Urinary bladder (tissue), 3 donors: ENCODE measurements at regions not wholly inside any gene's neighbourhood (a gene's known extent, or its start where the extent isn't known, plus 50 kb on each side); places are given as distances from the start of the nearest gene placed in this dataset.
"Not testable (repeated sequence)": the region's sequence is repeated elsewhere in the genome, so short reads cannot be mapped to it uniquely, and the experiment has no call there.

Experiments used
- DNase-seq: peaks from one replicate; pipeline ENCODE4 v3.0.0-alpha.2; 2015; ENCODE audit errors: extremely low spot score
- H3K27ac ChIP-seq: one replicate; pipeline ENCODE4 v1.5.1; 2013; ENCODE audit warnings: low read depth, mild to moderate bottlenecking, moderate library complexity
- H3K36me3 ChIP-seq: one replicate; pipeline ENCODE4 v1.6.1; 2013; ENCODE audit warnings: mild to moderate bottlenecking, moderate library complexity; ENCODE audit not compliant: insufficient read depth
- H3K4me1 ChIP-seq: one replicate; pipeline ENCODE4 v1.6.1; 2013; ENCODE audit warnings: mild to moderate bottlenecking, moderate library complexity; ENCODE audit not compliant: insufficient read depth
- H3K4me3 ChIP-seq: one replicate; pipeline ENCODE4 v1.5.1; 2013; ENCODE audit warnings: low read depth, low read length
- WGBS: extraction: QIAGEN DNeasy Blood & Tissue Kit; methylation state at CpG from one replicate; pipeline ENCODE4 v1.1.7; 2013; 5-methylcytosine and 5-hydroxymethylcytosine counted together
- donor health status: healthy with polysubstance abuse.
- donor health status: healthy.

GRCh38 chr6:139519097-139519496, 144.6 kb upstream of the CITED2 start:
- Histone ChIP-seq H3K4me3 (no peak overlapping the region), H3K4me1 (no peaks in the 10 kb centered on the region), H3K27ac (no peak overlapping the region), H3K36me3 (no peaks in the 10 kb centered on the region)
- WGBS, result 92% methylated on average over 5 of the region's 5 CpGs
- no peak for DNase-seq

- WGBS, result 91% methylated on average over 12 of the region's 12 CpGs
- H3K36me3 ChIP-seq, result no peaks in the 10 kb centered on the region
- no peaks in the 10 kb centered on the region for H3K4me1 ChIP-seq
- H3K4me3 ChIP-seq, result no peak overlapping the region
- DNase-seq, result no peak
- H3K27ac ChIP-seq, result no peak overlapping the region
Observed at GRCh38 chr6:139518556-139519091, 144.2 kb upstream of the CITED2 start.

GRCh38 chr6:139517998-139518555, 143.6 kb upstream of the CITED2 start:
- 91% methylated on average over 14 of the region's 14 CpGs for WGBS
- not testable (repeated sequence) for H3K4me3 ChIP-seq, H3K27ac ChIP-seq

GRCh38 chr6:139515511-139515910, 141.1 kb upstream of the CITED2 start:
- H3K36me3 ChIP-seq, result no peaks in the 10 kb centered on the region
- no peak overlapping the region for H3K27ac ChIP-seq
- 78% methylated on average over 3 of the region's 3 CpGs for WGBS
- H3K4me3 ChIP-seq, result no peak overlapping the region
- no peaks in the 10 kb centered on the region for H3K4me1 ChIP-seq
- DNase-seq, result no peak

More at GRCh38 chr6:139517998-139518555, 143.6 kb upstream of the CITED2 start:
- not testable (repeated sequence) for H3K4me1 ChIP-seq, H3K36me3 ChIP-seq, DNase-seq

- Histone ChIP-seq H3K4me3 (no peak overlapping the region), H3K4me1 (no peaks in the 10 kb centered on the region), H3K36me3 (no peaks in the 10 kb centered on the region), H3K27ac (no peak overlapping the region)
- DNase-seq, result no peak
- 78% methylated on average over 3 of the region's 3 CpGs for WGBS
Observed at GRCh38 chr6:139514819-139515218, 140.4 kb upstream of the CITED2 start.

- Histone ChIP-seq H3K4me3 (no peak overlapping the region), H3K36me3 (no peaks in the 10 kb centered on the region), H3K4me1 (no peaks in the 10 kb centered on the region), H3K27ac (no peak overlapping the region)
- WGBS, result 53% methylated on average over 9 of the region's 9 CpGs
- DNase-seq, result no peak
Observed at GRCh38 chr6:139510040-139510790, 135.8 kb upstream of the CITED2 start.

GRCh38 chr6:139509167-139509566, 134.7 kb upstream of the CITED2 start:
- Histone ChIP-seq H3K27ac (no peak overlapping the region), H3K4me3 (no peak overlapping the region), H3K4me1 (no peaks in the 10 kb centered on the region), H3K36me3 (no peaks in the 10 kb centered on the region)
- WGBS, result 94% methylated on average over 4 of the region's 4 CpGs
- no peak for DNase-seq

GRCh38 chr6:139508576-139508975, 134.1 kb upstream of the CITED2 start:
- 83% methylated on average over 2 of the region's 2 CpGs for WGBS
- Histone ChIP-seq H3K36me3 (no peaks in the 10 kb centered on the region), H3K4me1 (no peaks in the 10 kb centered on the region), H3K4me3 (no peak overlapping the region), H3K27ac (no peak overlapping the region)
- no peak for DNase-seq

GRCh38 chr6:139508023-139508422, 133.6 kb upstream of the CITED2 start:
- Histone ChIP-seq H3K27ac (no peak overlapping the region), H3K4me3 (no peak overlapping the region), H3K36me3 (no peaks in the 10 kb centered on the region), H3K4me1 (no peaks in the 10 kb centered on the region)
- no peak for DNase-seq
- 83% methylated on average over 2 of the region's 2 CpGs for WGBS

GRCh38 chr6:139500977-139501376, 126.5 kb upstream of the CITED2 start:
- Histone ChIP-seq H3K4me3 (no peak overlapping the region), H3K4me1 (no peaks in the 10 kb centered on the region), H3K27ac (no peak overlapping the region), H3K36me3 (no peaks in the 10 kb centered on the region)
- DNase-seq, result no peak
- WGBS, result 99% methylated on average over 1 of the region's 1 CpG

GRCh38 chr6:139498715-139499114, 124.3 kb upstream of the CITED2 start:
- no peak overlapping the region for H3K27ac ChIP-seq
- no peak overlapping the region for H3K4me3 ChIP-seq
- no peaks in the 10 kb centered on the region for H3K4me1 ChIP-seq
- no peak for DNase-seq
- no peaks in the 10 kb centered on the region for H3K36me3 ChIP-seq
- WGBS, result 92% methylated on average over 2 of the region's 2 CpGs

- no peaks in the 10 kb centered on the region for H3K36me3 ChIP-seq
Observed at GRCh38 chr6:139497345-139497961, 123.0 kb upstream of the CITED2 start.

GRCh38 chr6:139496654-139497344, 122.4 kb upstream of the CITED2 start:
- 91% methylated on average over 3 of the region's 3 CpGs for WGBS
- no peak for DNase-seq
- H3K4me3 ChIP-seq, result no peak overlapping the region
- H3K36me3 ChIP-seq, result no peaks in the 10 kb centered on the region
- H3K27ac ChIP-seq, result no peak overlapping the region
- no peaks in the 10 kb centered on the region for H3K4me1 ChIP-seq

More at GRCh38 chr6:139497345-139497961, 123.0 kb upstream of the CITED2 start:
- DNase-seq, result no peak
- Histone ChIP-seq H3K4me3 (no peak overlapping the region), H3K4me1 (no peaks in the 10 kb centered on the region), H3K27ac (no peak overlapping the region)
- 95% methylated on average over 8 of the region's 8 CpGs for WGBS
